CD4-positive, alpha-beta T cell (primary cell): ENCODE measurements at regions not wholly inside any gene's neighbourhood (a gene's known extent, or its start where the extent isn't known, plus 50 kb on each side); places are given as distances from the start of the nearest gene placed in this dataset.

Experiments
- ATAC-seq: fragments of 200-7000 bp; cut with Tn5 transposase; one replicate; pipeline ENCODE4 v1.10.0; 2022; ENCODE audit warnings: mild to moderate bottlenecking; ENCODE audit not compliant: poor library complexity
- CTCF ChIA-PET: fragments of 350-600 bp; sonication (Branson Sonifier 250); formaldehyde crosslinking; loops from one replicate; lab custom pipeline; 2021; ENCODE audit warnings: antibody characterized with exemption, inconsistent platforms; lab: Charles Lee
- POLR2A ChIA-PET: fragments of 350-600 bp; sonication (Branson Sonifier 250); formaldehyde crosslinking; loops from one replicate; lab custom pipeline; 2021; ENCODE audit warnings: antibody characterized with exemption, inconsistent platforms; lab: Charles Lee
- DNase-seq, 14 experiments: peaks; one replicate each; pipeline ENCODE4 v3.0.0-alpha.2; 2013 to 2020; ENCODE audit warnings: mixed read lengths in 2 of 14
- H3K27ac ChIP-seq, 2 donors: one replicate each; pipeline versions ENCODE4 v1.5.1 to v1.7.0; 2013; ENCODE audit warnings: low read length in 2 of 2, low read depth in 1 of 2, mild to moderate bottlenecking in 1 of 2
- H3K27me3 ChIP-seq, 2 experiments: 1 replicate in 1 of 2; 2 replicates in 1 of 2; pipeline versions ENCODE4 v1.6.1 to v1.7.0; 2013; ENCODE audit warnings: low read length in 2 of 2, control low read depth in 1 of 2, mild to moderate bottlenecking in 1 of 2, moderate library complexity in 1 of 2; ENCODE audit not compliant: insufficient read depth in 2 of 2, control insufficient read depth in 1 of 2
- H3K36me3 ChIP-seq: one replicate; pipeline ENCODE4 v1.6.1; 2013; ENCODE audit warnings: low read length, control low read depth; ENCODE audit not compliant: insufficient read depth
- H3K4me1 ChIP-seq: one replicate; pipeline ENCODE4 v1.6.1; 2013; ENCODE audit warnings: low read length, control low read depth; ENCODE audit not compliant: insufficient read depth
- H3K4me3 ChIP-seq: one replicate; pipeline ENCODE4 v1.5.1; 2013; ENCODE audit warnings: mild to moderate bottlenecking, low read length, moderate library complexity
- H3K9me3 ChIP-seq, 2 experiments: 1 replicate in 1 of 2; 2 replicates in 1 of 2; pipeline versions ENCODE4 v1.6.1 to v1.7.0; 2013; ENCODE audit warnings: low read length in 2 of 2, mild to moderate bottlenecking in 2 of 2, control low read depth in 1 of 2, moderate library complexity in 1 of 2; ENCODE audit not compliant: control insufficient read depth in 1 of 2, insufficient read depth in 1 of 2
- H3K27ac Mint-ChIP-seq: one replicate; pipeline ENCODE4 v1.8.0; 2020; ENCODE audit warnings: mixed read lengths
- H3K27me3 Mint-ChIP-seq: one replicate; pipeline ENCODE4 v1.8.0; 2021; ENCODE audit warnings: mixed read lengths
- H3K36me3 Mint-ChIP-seq: one replicate; pipeline ENCODE4 v1.8.0; 2021; ENCODE audit warnings: low read depth, mixed read lengths
- H3K4me1 Mint-ChIP-seq: one replicate; pipeline ENCODE4 v1.8.0; 2021; ENCODE audit warnings: low read depth, mixed read lengths
- H3K4me3 Mint-ChIP-seq: one replicate; pipeline ENCODE4 v1.8.0; 2020; ENCODE audit warnings: mild to moderate bottlenecking, mixed read lengths
- H3K9me3 Mint-ChIP-seq: one replicate; pipeline ENCODE4 v1.8.0; 2020; ENCODE audit warnings: mixed read lengths
- CTCF ChIP-seq: fragments of 200-600 bp; IDR thresholded peaks from one replicate; pipeline ENCODE4 v1.8.0; 2022; ENCODE audit warnings: antibody characterized with exemption, mild to moderate bottlenecking
- intact Hi-C, 2 experiments: fragments of 100-400 bp; cut with DNase I in 1 of 2; cut with micrococcal nuclease in 1 of 2; formaldehyde crosslinking; loops; one replicate each; pipeline versions ENCODE4 v1.15.1 to v1.9.0; 2023 to 2025; cut with DNase I, micrococcal nuclease

- ChIA-PET CTCF (no interaction called here), POLR2A (no interaction called here)
- peaks cover 2% of the 10 kb centered on the region for H3K9me3 Mint-ChIP-seq
- Histone ChIP-seq H3K27me3 (no peaks in the 10 kb centered on the region), H3K4me3 (no peak overlapping the region), H3K9me3 (peaks cover 3 to 43% of the 10 kb centered on the region in 2 experiments), H3K4me1 (no peaks in the 10 kb centered on the region), H3K27ac (no peak overlapping the region), H3K36me3 (no peaks in the 10 kb centered on the region)
- ATAC-seq (no peak), DNase-seq (no peak)
- no peak overlapping the region for H3K27ac Mint-ChIP-seq
- intact Hi-C loops, result no loop called here
- H3K4me3 Mint-ChIP-seq, result no peak overlapping the region
- H3K4me1 Mint-ChIP-seq, result no peaks in the 10 kb centered on the region
- no peak for TF ChIP-seq CTCF
- no peaks in the 10 kb centered on the region for H3K27me3 Mint-ChIP-seq
- H3K36me3 Mint-ChIP-seq, result no peaks in the 10 kb centered on the region
Observed at GRCh38 chr16:86374603-86375130, 135.7 kb upstream of the FOXF1 start.

GRCh38 chr16:86375364-86375763 is 135.0 kb upstream of the FOXF1 start:
- CTCF ChIA-PET, result no interaction called here
- no peak for ATAC-seq
- no peak overlapping the region for H3K4me3 ChIP-seq

GRCh38 chr16:86375851-86376250 is 134.5 kb upstream of the FOXF1 start:
- Histone ChIP-seq H3K4me3 (no peak overlapping the region), H3K36me3 (no peaks in the 10 kb centered on the region), H3K27ac (no peak overlapping the region), H3K4me1 (no peaks in the 10 kb centered on the region), H3K27me3 (no peaks in the 10 kb centered on the region), H3K9me3 (peaks cover 3 to 42% of the 10 kb centered on the region in 2 experiments)
- Mint-ChIP-seq H3K27me3 (no peaks in the 10 kb centered on the region), H3K9me3 (peaks cover 2% of the 10 kb centered on the region), H3K4me3 (no peak overlapping the region), H3K4me1 (no peaks in the 10 kb centered on the region), H3K36me3 (no peaks in the 10 kb centered on the region), H3K27ac (no peak overlapping the region)
- no peak for ATAC-seq
- intact Hi-C loops, result no loop called here
- ChIA-PET POLR2A (no interaction called here), CTCF (no interaction called here)
- DNase-seq, result no peak
- TF ChIP-seq CTCF, result no peak

More at GRCh38 chr16:86375364-86375763, 135.0 kb upstream of the FOXF1 start:
- H3K36me3 ChIP-seq, result no peaks in the 10 kb centered on the region
- no peak for TF ChIP-seq CTCF
- Mint-ChIP-seq H3K9me3 (peaks cover 2% of the 10 kb centered on the region), H3K4me3 (no peak overlapping the region), H3K27ac (no peak overlapping the region), H3K4me1 (no peaks in the 10 kb centered on the region), H3K27me3 (no peaks in the 10 kb centered on the region), H3K36me3 (no peaks in the 10 kb centered on the region)
- intact Hi-C loops, result no loop called here
- no peaks in the 10 kb centered on the region for H3K4me1 ChIP-seq
- no peaks in the 10 kb centered on the region for H3K27me3 ChIP-seq
- POLR2A ChIA-PET, result no interaction called here
- no peak overlapping the region for H3K27ac ChIP-seq
- peaks cover 3 to 43% of the 10 kb centered on the region in 2 experiments for H3K9me3 ChIP-seq
- no peak for DNase-seq
